Gastrocnemius medialis (tissue), 4 donors: ENCODE measurements at regions not wholly inside any gene's neighbourhood (a gene's known extent, or its start where the extent isn't known, plus 50 kb on each side); places are given as distances from the start of the nearest gene placed in this dataset.

Source experiments
- POLR2A ChIP-seq, 2 donors: fragments of 450-650 bp; IDR thresholded peaks; one replicate each; pipeline ENCODE4 v1.6.1; 2017; ENCODE audit warnings: antibody characterized with exemption in 2 of 2, mild to moderate bottlenecking in 2 of 2, moderate library complexity in 2 of 2
- TF ChIP-seq, protein P1 (sequence below), 5 experiments: fragments of 450-650 bp in 3 of 5; fragments of 200-600 bp in 2 of 5; sonication (generic) in 2 of 5; IDR thresholded peaks in 4 of 5; conservative IDR thresholded peaks in 1 of 5; 1 replicate in 4 of 5; 2 replicates in 1 of 5; pipeline ENCODE4 v1.5.1; 2016 to 2019; ENCODE audit warnings: antibody characterized with exemption in 5 of 5, mild to moderate bottlenecking in 3 of 5, moderate library complexity in 3 of 5

- TF ChIP-seq, protein P1, sequence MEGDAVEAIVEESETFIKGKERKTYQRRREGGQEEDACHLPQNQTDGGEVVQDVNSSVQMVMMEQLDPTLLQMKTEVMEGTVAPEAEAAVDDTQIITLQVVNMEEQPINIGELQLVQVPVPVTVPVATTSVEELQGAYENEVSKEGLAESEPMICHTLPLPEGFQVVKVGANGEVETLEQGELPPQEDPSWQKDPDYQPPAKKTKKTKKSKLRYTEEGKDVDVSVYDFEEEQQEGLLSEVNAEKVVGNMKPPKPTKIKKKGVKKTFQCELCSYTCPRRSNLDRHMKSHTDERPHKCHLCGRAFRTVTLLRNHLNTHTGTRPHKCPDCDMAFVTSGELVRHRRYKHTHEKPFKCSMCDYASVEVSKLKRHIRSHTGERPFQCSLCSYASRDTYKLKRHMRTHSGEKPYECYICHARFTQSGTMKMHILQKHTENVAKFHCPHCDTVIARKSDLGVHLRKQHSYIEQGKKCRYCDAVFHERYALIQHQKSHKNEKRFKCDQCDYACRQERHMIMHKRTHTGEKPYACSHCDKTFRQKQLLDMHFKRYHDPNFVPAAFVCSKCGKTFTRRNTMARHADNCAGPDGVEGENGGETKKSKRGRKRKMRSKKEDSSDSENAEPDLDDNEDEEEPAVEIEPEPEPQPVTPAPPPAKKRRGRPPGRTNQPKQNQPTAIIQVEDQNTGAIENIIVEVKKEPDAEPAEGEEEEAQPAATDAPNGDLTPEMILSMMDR (IDR thresholded peaks at IDR 0.05 in 4 of 5, conservative IDR thresholded peaks at IDR 0.05 in 1 of 5) = no peak
- no peak for TF ChIP-seq POLR2A (IDR thresholded peaks at IDR 0.05)
These were observed 461.8 kb downstream of the RAP2B start for GRCh38 chr3:153623834-153624233.
